ENCODE measurements at regions not wholly inside any gene's neighbourhood (a gene's known extent, or its start where the extent isn't known, plus 50 kb on each side); places are given as distances from the start of the nearest gene placed in this dataset.
"Not testable (repeated sequence)": the region's sequence is repeated elsewhere in the genome, so short reads cannot be mapped to it uniquely, and the experiment has no call there.

DNA sequence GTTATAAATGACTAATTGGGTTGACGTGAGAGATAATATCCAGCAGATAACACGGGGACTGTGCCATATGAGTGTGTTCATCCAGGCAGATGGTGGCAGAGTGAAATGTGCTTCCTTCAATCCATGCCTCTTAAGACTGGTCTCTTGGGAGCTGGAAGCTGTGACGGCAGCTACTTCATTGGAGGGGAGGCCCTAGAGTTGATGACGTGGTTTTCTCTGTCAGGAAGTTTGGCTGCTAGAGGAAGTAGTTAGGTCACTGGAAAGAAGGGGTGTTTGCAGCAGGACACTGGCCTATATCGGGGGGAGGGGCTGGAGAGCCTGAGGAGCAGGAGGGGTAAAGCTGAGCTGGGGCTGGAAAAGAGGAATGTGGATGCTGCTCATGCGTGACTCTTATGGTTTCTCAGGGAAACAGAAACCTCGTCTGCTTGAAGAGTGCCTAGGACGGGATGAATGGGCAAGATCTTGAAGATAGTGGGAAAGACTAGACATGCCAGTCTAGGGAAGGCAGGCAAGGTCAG is 3051.6 kb downstream of the RPIA start:
- not testable (repeated sequence) for ATAC-seq

DNA sequence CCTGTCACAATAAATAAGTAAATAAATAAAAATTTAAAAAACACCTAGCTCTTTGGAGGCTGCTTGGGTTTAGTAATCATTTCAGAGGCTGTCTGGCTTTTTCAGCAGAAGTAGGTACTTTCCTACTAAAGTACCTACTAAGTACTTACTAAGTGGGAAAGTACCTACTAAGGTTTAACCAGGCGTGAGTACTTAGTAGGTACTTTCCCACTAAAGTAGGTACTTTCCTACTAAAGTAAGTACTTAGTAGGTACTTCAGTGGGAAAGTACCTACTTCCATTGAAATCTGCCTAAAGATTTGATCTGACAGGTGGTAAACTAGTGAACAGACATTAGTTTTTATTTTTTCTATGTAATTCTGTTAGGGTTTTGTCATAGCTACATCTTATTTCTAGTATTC is 3052.4 kb downstream of the RPIA start:
- ATAC-seq, result not testable (repeated sequence)

DNA sequence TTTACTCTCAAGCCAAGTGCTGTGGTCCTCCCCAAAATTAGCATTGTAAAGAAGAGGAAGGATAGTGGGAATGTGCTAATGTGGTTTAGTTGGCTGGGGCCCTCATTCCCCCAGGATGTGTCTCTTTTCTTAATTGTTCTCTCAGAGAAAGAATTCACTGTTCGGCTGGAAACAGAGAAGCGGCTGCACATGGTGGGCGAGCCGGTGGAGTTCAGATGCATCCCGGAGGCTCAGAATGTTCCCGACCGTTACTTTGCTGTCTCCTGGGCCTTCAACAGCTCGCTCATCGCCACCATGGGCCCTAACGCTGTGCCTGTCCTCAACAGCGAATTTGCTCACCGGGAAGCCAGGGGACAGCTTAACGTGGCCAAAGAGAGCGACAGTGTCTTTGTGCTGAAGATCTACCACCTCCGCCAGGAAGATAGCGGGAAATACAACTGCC is 3053.2 kb downstream of the RPIA start:
- not testable (repeated sequence) for ATAC-seq

DNA sequence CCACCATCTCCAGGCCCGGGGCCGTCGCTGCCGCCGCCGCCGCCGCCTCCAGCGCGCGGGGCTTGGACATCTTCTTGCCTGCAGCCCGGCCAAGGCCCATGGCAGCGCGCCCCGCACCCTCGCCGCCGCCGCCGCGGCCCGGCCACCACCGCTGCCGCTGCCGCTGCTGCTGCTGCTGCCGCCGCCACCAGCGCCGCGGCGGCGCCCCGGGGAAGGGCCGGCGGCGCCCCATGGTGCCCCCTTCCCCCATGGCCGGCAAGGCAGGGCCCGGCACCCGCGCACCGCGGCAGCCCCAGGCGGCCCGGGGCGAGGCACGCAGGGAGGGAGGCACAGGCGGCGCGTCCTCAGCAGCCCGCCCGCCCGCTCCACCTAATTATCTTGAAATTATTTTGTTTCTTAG is 3057.4 kb downstream of the RPIA start:
- ATAC-seq, result peak; percentile 35

DNA sequence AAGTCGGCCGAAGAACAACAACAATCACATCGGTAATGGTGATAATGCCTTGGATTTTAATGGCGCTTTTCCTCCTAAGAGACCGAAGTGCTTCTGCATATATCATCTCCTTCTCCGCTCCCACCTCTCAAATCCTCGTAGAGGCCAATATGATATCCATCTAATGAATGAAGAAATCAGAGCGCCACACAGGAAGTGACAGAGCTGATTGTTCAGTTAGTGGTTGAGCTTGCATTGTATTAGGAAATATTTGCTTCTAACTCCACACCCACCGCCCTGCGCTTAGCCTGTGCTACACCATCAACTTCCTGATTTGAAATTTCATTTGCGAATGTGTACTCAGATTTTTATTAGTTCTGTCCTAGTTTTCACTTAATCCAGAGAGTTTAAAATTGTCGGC is 3058.2 kb downstream of the RPIA start:
- not testable (repeated sequence) for ATAC-seq

DNA sequence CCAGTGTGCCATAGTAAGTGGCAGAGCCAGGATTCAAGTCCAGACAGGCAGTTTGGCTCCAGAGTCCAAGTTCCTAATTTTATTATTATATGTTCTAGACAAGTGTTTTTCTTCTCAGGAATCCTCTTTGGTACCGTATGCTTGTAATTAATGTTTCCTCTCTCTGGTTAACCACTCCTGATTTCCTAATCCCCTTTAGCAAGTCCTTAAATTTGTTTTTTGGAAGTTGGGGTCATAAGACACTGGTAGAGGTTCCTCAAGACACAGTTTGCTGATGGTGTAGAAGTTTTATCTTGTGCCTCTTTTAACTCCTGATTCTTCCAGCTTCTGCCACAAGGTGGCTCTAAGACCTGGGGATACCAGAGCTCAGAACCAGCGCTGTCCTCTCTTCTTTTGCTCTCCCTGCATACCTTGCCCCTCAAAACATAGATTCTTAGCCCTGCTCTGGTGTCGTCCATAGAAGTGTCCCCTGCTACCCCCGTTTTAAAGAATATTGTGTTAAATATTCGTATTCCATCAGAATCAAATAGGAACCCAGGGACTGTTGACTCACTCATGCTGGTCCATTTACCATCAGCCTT is 3068.0 kb downstream of the RPIA start:
- not testable (repeated sequence) for ATAC-seq

DNA sequence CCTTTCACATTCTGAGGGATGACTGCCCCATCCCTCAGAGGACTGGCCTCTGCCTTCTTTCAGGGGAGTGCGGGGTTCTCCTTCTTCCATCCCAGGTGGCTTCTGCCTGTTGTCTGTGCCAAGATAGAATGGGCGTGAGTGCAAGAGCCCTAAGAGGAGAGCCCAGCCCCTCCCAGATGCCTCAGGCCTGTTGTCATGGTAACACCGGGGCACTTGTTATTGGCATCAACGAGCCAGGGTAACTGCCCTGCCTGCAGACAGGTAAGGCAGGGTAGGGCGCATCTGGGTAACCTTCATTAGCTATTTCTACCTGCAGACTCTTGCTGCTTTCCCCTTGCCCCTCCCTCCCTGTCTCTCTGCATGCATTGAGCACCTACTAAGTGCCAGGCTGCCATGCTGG is 3069.2 kb downstream of the RPIA start:
- ATAC-seq, result not testable (repeated sequence)

DNA sequence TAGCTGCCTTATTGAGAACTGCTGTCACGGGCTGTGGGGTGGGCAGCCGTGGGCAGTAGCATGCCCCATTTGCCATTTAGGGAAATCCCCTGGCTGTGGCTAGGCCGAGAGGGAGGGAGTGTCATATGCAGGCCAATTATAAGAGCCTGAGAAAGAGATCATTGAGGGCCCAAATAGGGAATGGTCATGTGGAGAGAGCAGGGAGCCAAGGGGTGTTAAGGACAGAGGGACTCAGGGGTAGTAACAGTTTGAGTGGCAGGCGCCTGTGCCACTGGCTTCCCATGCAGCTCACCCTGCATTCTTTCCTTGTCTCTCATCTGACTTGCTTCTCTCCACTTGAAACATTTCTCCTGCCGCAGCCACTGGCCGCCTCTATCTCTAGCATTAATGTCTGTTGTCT is 3070.8 kb downstream of the RPIA start:
- ATAC-seq, result not testable (repeated sequence)

DNA sequence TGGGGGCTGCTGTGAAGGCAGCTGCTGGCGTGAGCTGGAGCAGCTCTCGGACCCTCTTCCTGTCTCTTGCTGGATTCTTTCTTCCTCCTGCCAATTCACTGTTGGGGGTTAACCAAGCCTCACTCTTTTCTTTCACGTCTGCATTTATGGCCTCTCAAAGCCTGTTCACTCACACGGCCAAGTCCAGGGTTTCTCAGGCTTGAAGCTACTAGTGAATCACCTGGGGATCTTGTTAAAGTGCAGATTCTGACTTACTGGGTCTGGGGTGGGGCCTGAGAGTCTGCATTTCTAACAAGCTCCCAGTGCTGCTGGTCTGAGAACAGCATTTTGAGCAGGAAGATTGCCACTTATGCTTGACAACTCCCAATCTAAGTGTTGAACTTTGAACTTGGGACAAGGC is 3072.2 kb downstream of the RPIA start:
- not testable (repeated sequence) for ATAC-seq

DNA sequence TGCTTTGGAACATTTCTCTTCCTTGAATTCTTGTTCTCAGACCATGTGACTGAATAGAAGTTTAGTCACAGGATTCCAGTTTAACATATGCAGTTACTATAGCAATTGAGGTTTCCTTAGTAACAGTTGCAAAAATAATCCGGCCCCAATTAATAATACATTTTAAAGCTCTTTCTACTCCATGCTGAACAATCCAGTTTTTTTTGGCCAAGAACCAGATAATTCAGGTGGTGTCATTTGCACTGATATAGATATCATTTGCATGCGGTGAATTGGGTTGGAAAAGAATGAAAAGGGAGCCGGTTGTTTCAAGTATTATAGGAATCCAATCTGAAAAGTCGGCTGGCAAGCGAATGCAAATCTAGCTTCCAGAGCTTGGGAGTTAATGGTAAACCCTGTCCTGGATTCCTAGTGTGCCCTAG is 3073.1 kb downstream of the RPIA start:
- ATAC-seq, result peak; percentile 24

DNA sequence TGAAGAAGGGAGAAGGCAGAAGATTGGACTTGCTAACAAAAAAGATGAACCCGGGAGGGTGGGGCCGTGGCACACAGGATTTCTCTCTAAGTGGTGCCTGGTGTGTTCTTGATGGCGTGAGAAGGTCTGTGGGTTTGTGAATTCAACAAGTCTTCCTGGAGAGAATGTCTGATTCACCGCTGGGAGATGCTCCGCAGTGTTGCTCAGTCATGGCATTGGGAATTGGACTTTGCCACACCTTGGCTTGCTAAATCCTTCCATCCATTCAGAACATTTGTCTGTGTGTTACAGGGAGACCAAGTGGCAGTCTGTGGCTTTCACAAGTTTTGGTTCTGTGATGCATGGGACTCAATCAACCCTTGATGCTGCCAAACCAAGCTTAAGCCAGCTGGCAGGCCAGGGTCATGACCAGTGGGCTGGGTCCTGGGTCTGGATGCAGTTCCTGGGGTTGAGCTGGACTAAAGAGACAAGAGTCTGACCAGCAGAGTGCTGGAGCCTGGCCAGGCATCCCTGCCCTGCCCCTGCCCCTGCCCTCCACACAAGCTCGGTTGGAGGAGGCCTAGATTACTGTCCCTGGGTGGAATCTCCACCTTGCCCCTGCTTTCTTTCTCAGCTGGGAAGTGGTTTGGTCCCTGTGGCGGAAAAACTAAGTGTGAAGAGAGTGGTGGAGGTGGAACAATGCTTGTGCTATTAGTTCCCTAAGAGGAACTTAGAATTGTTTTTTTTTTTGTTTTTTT is 3073.7 kb downstream of the RPIA start:
- peak; percentile 67 for ATAC-seq

DNA sequence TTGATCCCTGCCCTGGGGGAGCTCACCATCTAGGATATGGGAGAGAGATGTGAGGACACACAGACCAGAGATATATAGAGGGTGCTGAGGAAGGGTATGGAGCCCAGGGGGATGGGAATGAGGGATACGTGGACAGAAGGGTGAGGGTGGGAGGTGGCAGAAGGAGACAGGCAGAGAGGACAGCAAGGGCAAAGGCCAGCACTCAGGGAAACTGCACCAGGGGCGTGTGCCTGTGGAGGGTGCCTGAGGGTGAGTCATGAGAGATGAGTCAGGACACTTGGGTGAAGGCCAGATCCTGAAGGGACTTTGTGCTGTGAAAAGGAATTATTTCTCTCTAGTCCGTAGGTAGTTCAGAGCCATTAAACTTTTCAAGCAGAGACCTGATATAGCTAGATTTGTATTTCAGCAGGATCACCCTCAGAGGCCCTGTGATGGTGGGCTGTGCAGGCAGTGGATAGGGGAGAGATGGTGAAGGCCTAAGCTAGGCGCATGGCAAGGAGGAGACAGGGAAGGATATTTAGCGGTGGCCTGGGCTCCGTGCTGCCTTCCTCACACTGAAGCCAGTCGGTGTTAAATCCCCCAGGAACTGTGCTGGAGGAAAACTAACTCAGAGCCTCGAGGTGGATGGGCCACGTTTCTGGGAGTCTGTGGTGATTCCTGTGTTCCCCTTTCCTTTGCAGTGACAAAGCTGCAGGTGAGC is 3075.0 kb downstream of the RPIA start:
- ATAC-seq, result peak; percentile 87

DNA sequence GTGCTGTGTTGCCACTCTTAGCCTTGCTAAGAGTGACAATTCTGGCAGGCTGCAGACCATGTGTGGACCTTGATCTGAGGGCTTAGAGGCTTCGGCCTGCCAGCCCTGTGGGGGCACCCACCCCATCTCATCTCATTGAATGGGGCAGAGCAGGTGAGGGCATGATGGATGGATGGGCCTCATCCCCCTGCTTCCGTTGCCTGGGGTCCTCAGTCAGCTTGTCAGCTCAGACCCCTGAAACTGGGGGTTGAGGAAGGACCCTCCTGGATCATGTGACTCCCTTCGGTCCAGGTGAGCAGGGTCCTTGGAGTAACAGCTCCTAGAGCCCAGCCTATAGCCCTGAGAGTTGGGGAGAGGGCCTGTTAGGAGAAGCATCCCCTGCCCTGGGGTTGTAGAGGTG is 3076.8 kb downstream of the RPIA start:
- not testable (repeated sequence) for ATAC-seq

DNA sequence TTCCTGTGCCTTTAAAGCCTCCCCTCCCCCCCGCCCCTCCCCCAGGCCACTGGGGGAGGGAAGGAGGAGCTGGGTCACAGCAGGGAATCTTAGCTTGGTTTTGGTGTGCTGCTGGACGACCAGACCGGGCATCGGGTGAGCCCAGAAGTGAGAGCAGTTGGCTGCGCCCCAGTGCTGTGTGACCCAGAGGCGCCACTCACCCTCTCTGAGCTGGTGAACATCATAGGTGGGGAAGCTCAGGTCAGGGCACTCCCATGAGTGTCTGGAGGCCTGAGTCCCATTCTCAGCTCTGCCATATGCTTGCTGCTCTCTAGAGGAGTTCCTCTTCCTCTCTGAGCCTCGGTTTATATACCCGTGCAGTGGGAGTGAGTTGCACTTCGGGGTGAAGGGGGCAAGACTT is 3077.5 kb downstream of the RPIA start:
- ATAC-seq, result not testable (repeated sequence)

DNA sequence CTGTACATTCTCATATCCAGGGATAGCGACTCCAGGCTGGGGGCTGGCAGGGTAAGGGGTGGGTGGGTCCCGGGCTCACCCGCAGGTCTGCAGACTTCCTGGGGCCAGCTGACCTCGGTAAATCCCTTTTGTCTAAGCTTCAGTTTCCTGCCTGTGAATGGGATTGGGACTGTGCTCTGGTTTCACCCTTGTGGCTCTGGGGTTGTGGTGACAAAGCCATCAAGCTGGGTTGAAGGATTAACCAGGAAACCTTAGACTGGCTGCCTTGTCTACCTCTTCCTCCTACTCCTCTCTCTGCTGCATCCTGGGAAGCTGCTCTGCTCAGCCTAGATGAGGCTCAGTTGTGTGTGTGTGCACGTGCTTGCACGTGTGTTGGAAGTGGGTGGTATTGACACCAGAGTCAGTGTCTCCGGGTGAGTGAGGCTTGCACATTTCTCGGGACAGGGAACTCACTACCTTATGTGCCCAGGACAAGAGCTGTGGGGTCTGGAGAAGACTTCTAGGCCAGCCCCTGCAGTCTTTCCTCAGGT is 3078.6 kb downstream of the RPIA start:
- peak; percentile 10 for ATAC-seq

DNA sequence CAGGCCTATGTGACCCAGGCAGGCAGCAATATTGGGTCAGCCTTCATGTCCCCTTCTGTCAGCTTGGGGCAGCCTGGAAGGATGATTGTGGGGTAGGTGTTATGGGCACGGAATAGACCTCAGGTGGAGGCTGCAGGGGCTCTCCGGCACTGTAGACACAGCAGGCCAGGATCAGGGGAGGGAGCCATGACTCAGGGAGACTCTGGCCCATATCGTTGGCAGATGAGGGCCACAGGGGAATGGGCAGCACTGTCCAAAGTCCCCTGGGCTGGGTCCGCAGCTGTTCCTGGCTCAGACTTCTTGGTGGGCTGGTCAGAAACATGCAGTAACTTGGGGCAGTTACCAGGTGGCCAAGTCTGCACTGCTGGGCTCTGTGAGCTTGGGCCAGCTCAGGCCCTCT is 3080.1 kb downstream of the RPIA start:
- not testable (repeated sequence) for ATAC-seq

DNA sequence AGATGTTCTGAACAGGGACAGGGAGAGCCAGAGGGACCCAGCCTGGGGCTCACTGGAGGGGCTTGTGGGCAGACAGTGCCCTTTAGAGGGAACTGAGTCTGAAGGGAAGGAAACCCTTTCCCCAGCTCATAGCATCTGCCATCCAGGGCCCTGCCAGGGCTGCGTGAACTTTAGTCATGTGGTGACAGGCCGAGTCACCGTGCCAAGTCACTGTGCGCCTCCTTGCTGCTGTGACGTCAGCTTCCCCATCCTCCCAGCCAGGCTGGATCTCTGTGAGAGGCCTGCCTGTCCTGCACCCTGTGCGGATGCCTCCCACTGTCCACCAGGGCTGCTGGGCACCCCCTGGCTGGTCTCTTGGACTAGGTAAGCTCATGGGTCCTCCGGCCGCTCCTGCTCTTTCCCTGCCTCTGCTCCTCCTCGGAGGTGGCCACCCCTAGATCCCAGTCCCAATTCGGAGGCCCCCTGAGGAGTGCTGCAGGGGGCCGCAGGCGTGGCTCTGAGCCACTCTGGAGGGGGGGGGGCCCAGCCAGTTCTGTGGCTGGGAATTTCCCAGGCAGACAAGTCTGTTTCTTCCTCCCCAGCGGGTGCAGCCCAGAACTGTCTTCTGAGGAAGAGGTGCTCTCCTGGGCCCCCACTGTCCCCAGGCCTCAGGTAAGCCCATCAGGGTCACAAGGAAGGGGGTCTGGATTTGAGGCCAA is 3080.9 kb downstream of the RPIA start:
- ATAC-seq, result peak; percentile 78

DNA sequence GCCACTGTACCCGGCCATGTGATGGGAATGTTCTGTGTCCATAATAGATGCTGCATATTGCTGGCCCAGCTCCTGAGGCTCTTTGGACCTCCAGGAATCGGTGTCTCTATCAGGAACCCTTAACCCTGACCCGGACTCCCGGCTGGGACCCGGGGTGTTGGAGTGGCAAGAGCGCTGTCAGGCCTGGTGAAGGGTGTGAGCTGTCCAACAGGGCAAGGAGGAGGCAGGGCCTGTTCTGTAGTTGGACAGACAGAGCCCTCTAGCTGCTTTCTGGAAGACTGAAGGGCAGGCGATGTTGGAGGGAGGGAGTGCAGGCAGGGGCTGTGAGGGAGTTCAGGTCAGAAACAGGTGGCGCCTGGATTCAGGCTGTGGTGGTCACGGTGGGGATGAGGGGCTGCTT is 3082.3 kb downstream of the RPIA start:
- not testable (repeated sequence) for ATAC-seq

DNA sequence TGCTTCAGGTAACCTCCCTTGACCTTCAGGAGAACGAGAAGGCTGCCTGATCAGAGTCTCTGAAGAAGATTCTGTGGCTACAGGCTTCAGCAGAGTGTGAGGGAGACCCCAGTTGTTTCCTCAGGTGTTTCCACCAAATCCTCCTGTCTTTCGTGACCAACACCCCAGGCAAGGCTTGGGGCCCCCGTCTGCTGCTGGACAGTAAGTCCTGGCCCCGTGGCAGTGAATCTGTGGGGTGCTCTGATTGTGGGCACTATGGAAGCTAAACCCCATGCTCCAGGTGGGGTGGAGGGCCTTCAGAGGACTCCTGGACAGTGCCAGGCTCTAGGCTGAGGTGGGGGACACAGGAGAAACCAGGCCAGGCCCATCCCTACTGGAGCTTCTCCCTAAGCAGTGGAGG is 3083.7 kb downstream of the RPIA start:
- not testable (repeated sequence) for ATAC-seq

DNA sequence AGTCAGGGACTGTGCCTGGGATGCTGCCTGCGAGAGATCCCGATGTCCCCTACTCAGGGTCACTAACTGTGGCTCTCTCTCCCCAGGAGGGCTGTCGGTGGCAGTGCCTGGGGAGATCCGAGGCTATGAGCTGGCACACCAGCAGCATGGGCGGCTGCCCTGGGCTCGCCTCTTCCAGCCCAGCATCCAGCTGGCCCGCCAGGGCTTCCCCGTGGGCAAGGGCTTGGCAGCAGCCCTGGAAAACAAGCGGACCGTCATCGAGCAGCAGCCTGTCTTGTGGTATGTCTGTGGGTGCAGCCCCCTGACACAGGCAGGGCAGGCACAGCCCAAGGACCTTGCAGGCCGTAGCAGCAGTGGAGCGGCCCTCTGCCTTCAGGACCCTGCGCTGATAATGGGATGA is 3088.9 kb downstream of the RPIA start:
- ATAC-seq, result not testable (repeated sequence)

DNA sequence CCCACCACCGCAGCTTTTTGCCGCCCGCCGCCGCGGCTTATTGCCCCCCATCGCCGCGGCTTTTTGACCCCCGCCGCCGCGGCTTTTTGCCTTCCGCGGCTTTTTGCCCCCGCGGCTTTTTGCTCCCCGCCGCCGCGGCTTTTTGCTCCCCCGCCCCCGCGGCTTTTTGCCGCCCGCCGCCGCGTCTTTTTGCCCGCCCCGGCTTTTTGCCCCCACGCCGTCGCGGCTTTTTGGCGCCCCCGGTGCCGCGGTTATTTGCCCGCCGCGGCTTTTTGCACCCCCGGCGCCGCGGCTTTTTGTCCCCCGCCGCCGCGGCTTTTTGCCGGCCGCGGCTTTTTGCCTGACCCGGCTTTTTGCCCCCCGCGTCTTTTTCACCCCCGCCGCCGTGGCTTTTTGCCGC is 3061.8 kb upstream of the TEKT4 start:
- not testable (repeated sequence) for ATAC-seq

Measured in esophagus mucosa (tissue), 1 donor.